ENCODE measurements at regions not wholly inside any gene's neighbourhood (a gene's known extent, or its start where the extent isn't known, plus 50 kb on each side); places are given as distances from the start of the nearest gene placed in this dataset.

- TF ChIP-seq CTCF (IDR thresholded peaks at IDR 0.05) = no peak
- no peak for TF ChIP-seq EZH2 (IDR thresholded peaks at IDR 0.05; ENCODE audit: borderline replicate concordance, insufficient read depth, low read depth, low read length, poor library complexity, severe bottlenecking)
Measured at GRCh38 chr21:30943920-30944319, 62.5 kb upstream of the KRTAP11-1 start.
